SK-N-SH (cell line): ENCODE measurements at regions not wholly inside any gene's neighbourhood (a gene's known extent, or its start where the extent isn't known, plus 50 kb on each side); places are given as distances from the start of the nearest gene placed in this dataset.

Source experiments
- CTCF ChIA-PET: fragments of 300-600, 350-600 bp; formaldehyde crosslinking; extraction: SDS; loops from one replicate; lab custom pipeline; 2021; lab: Yijun Ruan, JAX
- POLR2A ChIA-PET: fragments of 350-600 bp; sonication (Branson Sonifier 250); formaldehyde crosslinking; extraction: SDS; loops from one replicate; lab custom pipeline; 2020; ENCODE audit warnings: antibody characterized with exemption, inconsistent platforms; lab: Yijun Ruan, JAX
- DNase-seq: peaks from one replicate; pipeline ENCODE4 v3.0.0; 2012
- H2AFZ ChIP-seq: fragments of 200-600 bp; sonication (generic); 2 replicates; pipeline ENCODE4 v1.8.1; 2016; ENCODE audit warnings: antibody characterized with exemption, mild to moderate bottlenecking, low read depth
- H3F3A ChIP-seq: fragments of 200-600 bp; sonication (generic); replicated peaks from 2 replicates; pipeline ENCODE3; 2016; ENCODE audit warnings: antibody characterized with exemption, mild to moderate bottlenecking; ENCODE audit not compliant: insufficient read depth
- H3K27ac ChIP-seq, 2 experiments: fragments of 200-500 bp in 1 of 2; fragments of 200-600 bp in 1 of 2; sonication (Bioruptor generic) in 1 of 2; sonication (generic), shearing (Covaris generic) in 1 of 2; 2 replicates each; pipeline versions ENCODE4 v1.5.1 to v1.6.1; 2014 to 2016; ENCODE audit warnings: low read depth in 2 of 2, inconsistent platforms in 1 of 2, low read length in 1 of 2, mild to moderate bottlenecking in 1 of 2, mixed read lengths in 1 of 2
- H3K27me3 ChIP-seq: fragments of 200-600 bp; sonication (generic), shearing (Covaris generic); 2 replicates; pipeline ENCODE4 v1.6.1; 2016; ENCODE audit warnings: mixed run types; ENCODE audit not compliant: insufficient read depth
- H3K36me3 ChIP-seq, 2 experiments: fragments of 200-500 bp in 1 of 2; fragments of 200-600 bp in 1 of 2; sonication (Bioruptor generic) in 1 of 2; sonication (generic) in 1 of 2; replicated peaks in 1 of 2; 2 replicates each; pipeline versions ENCODE3 to v1.5.1; 2014 to 2016; ENCODE audit warnings: low read length in 1 of 2, mild to moderate bottlenecking in 1 of 2; ENCODE audit not compliant: insufficient read depth in 2 of 2, control insufficient read depth in 1 of 2
- H3K4me1 ChIP-seq, 2 experiments: fragments of 200-500 bp in 1 of 2; fragments of 200-600 bp in 1 of 2; sonication (Bioruptor generic) in 1 of 2; sonication (generic), shearing (Covaris generic) in 1 of 2; 2 replicates each; pipeline versions ENCODE4 v1.5.1 to v1.6.1; 2014 to 2016; ENCODE audit warnings: low read depth in 1 of 2, low read length in 1 of 2, mixed run types in 1 of 2; ENCODE audit not compliant: insufficient read depth in 2 of 2, control insufficient read depth in 1 of 2
- H3K4me2 ChIP-seq: fragments of 200-600 bp; sonication (generic), shearing (Covaris generic); 2 replicates; pipeline ENCODE4 v1.6.1; 2017; ENCODE audit warnings: mixed run types
- H3K4me3 ChIP-seq, 2 experiments: fragments of 200-500 bp in 1 of 2; fragments of 200-600 bp in 1 of 2; sonication (Bioruptor generic) in 1 of 2; sonication (generic), shearing (Covaris generic) in 1 of 2; 2 replicates each; pipeline versions ENCODE4 v1.5.1 to v1.8.1; 2014 to 2016; ENCODE audit warnings: low read depth in 2 of 2, inconsistent platforms in 1 of 2, low read length in 1 of 2, mild to moderate bottlenecking in 1 of 2, mixed read lengths in 1 of 2, moderate library complexity in 1 of 2
- H3K79me2 ChIP-seq: fragments of 200-600 bp; sonication (generic); 2 replicates; pipeline ENCODE4 v1.8.1; 2017; ENCODE audit warnings: mild to moderate bottlenecking; ENCODE audit not compliant: insufficient read depth
- H3K9ac ChIP-seq: fragments of 200-600 bp; sonication (generic); 2 replicates; pipeline ENCODE4 v1.6.1; 2017; ENCODE audit warnings: mixed run types
- H3K9me2 ChIP-seq: fragments of 200-600 bp; sonication (generic); 2 replicates; pipeline ENCODE4 v1.6.1; 2017; ENCODE audit warnings: mixed run types
- H3K9me3 ChIP-seq: fragments of 200-600 bp; sonication (generic); 2 replicates; pipeline ENCODE4 v1.6.1; 2017; ENCODE audit warnings: mixed run types, mild to moderate bottlenecking, moderate library complexity
- H4K20me1 ChIP-seq: fragments of 200-600 bp; sonication (generic); 2 replicates; pipeline ENCODE4 v1.6.1; 2017; ENCODE audit warnings: mild to moderate bottlenecking, mixed run types; ENCODE audit not compliant: insufficient read depth
- CHD2 ChIP-seq: fragments of 150-350 bp; IDR thresholded peaks from 2 replicates; pipeline ENCODE4 v1.6.1; 2018; ENCODE audit warnings: low read length; ENCODE audit not compliant: partially characterized antibody
- EZH2phosphoT487 ChIP-seq: fragments of 200-600 bp; sonication (generic); IDR thresholded peaks from 2 replicates; pipeline ENCODE4 v1.6.1; 2017; ENCODE audit warnings: low read depth, mixed run types, mild to moderate bottlenecking, antibody characterized with exemption, moderate library complexity, borderline replicate concordance
- GABPA ChIP-seq: IDR thresholded peaks from 2 replicates; pipeline ENCODE4 v1.4.0; 2012; ENCODE audit warnings: low read depth, mild to moderate bottlenecking
- IRF3 ChIP-seq: fragments of 150-350 bp; IDR thresholded peaks from 2 replicates; pipeline ENCODE4 v1.6.1; 2016; ENCODE audit warnings: mild to moderate bottlenecking, low read depth, low read length
- JUND ChIP-seq: IDR thresholded peaks from 2 replicates; pipeline ENCODE4 v1.4.0; 2012
- RAD21 ChIP-seq: IDR thresholded peaks from 2 replicates; pipeline ENCODE4 v1.6.1; 2012; ENCODE audit warnings: mild to moderate bottlenecking, low read length
- YY1 ChIP-seq: IDR thresholded peaks from 2 replicates; pipeline ENCODE4 v1.4.0; 2012; ENCODE audit warnings: low read depth, mild to moderate bottlenecking
- ZBTB33 ChIP-seq: IDR thresholded peaks from 2 replicates; pipeline ENCODE4 v1.4.0; 2012; ENCODE audit warnings: low read depth, borderline replicate concordance
- WGBS: methylation state at CpG from one replicate; pipeline ENCODE4 v1.1.6; 2017; ENCODE audit warnings: low lambda C conversion rate; 5-methylcytosine and 5-hydroxymethylcytosine counted together
- TF ChIP-seq, protein P1 (sequence below): IDR thresholded peaks from 2 replicates; pipeline ENCODE4 v1.4.0; 2012; ENCODE audit warnings: low read depth, borderline replicate concordance
- TF ChIP-seq, protein P2 (sequence below): fragments of 150-350 bp; IDR thresholded peaks from 2 replicates; pipeline ENCODE4 v1.6.1; 2017; ENCODE audit warnings: antibody characterized with exemption, low read length, low read depth, borderline replicate concordance

DNA sequence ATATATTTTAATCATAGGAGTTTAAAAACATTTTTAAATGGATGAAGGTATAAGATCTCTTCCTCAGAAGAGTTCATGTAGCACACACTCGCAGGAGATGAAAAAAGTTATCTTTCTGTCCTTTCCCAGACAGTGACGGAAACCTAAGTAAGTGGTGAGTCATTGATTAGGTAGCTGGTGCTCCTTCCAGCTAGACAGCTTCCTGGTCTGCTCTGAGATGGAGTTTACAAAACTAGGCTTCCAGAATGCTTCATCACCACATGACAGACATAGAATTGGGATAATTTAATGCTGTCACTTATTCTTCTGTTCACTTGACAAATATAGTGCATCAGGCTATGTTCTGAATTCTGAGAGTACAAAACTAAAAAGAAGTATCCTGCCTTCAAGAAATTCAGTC is 2393.0 kb upstream of the C9orf72 start (continued):
- TF ChIP-seq, protein P1, sequence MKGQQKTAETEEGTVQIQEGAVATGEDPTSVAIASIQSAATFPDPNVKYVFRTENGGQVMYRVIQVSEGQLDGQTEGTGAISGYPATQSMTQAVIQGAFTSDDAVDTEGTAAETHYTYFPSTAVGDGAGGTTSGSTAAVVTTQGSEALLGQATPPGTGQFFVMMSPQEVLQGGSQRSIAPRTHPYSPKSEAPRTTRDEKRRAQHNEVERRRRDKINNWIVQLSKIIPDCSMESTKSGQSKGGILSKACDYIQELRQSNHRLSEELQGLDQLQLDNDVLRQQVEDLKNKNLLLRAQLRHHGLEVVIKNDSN = no peak
- TF ChIP-seq IRF3 = no peak
- TF ChIP-seq ZBTB33 = no peak

GRCh38 chr9:29968831-29969230 is 2395.6 kb upstream of the C9orf72 start:
- no peak overlapping the region for H2AFZ ChIP-seq
- H3K27ac ChIP-seq = no peak overlapping the region
- no peak for TF ChIP-seq CHD2
- no peak for TF ChIP-seq ZBTB33
- TF ChIP-seq RAD21 = no peak
- TF ChIP-seq GABPA = no peak
- TF ChIP-seq JUND = no peak
- no peak for TF ChIP-seq EZH2phosphoT487
- TF ChIP-seq, protein P2, sequence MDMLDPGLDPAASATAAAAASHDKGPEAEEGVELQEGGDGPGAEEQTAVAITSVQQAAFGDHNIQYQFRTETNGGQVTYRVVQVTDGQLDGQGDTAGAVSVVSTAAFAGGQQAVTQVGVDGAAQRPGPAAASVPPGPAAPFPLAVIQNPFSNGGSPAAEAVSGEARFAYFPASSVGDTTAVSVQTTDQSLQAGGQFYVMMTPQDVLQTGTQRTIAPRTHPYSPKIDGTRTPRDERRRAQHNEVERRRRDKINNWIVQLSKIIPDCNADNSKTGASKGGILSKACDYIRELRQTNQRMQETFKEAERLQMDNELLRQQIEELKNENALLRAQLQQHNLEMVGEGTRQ = no peak
- no peak for TF ChIP-seq YY1
- no peaks in the 10 kb centered on the region for H3K9me3 ChIP-seq
- ChIA-PET POLR2A (no interaction called here), CTCF (interaction anchor here (1.0 kb wide), 1 partner anchor 25 kb away, joined by 3 read pairs; no protein-coding TSS in a partner anchor)
- H3F3A ChIP-seq = peaks cover 19% of the 10 kb centered on the region
- H3K9ac ChIP-seq = no peak overlapping the region
- H3K4me3 ChIP-seq = no peak overlapping the region
- H3K4me2 ChIP-seq = no peak overlapping the region
- 80% methylated on average over 1 of the region's 3 CpGs for WGBS
- DNase-seq = no peak
- H3K36me3 ChIP-seq = no peaks in the 10 kb centered on the region
- no peaks in the 10 kb centered on the region for H3K9me2 ChIP-seq
- H4K20me1 ChIP-seq = no peaks in the 10 kb centered on the region
- H3K79me2 ChIP-seq = no peaks in the 10 kb centered on the region
- H3K4me1 ChIP-seq = peaks cover 5 to 9% of the 10 kb centered on the region in 2 experiments; a peak in 2 of 4 replicates
- H3K27me3 ChIP-seq = no peaks in the 10 kb centered on the region
